GM21381 (cell line): ENCODE measurements at regions not wholly inside any gene's neighbourhood (a gene's known extent, or its start where the extent isn't known, plus 50 kb on each side); places are given as distances from the start of the nearest gene placed in this dataset.

Experiments
- ATAC-seq: cut with Tn5 transposase; IDR thresholded peaks from one replicate; pipeline ENCODE4 v1.9.1; 2021; ENCODE audit warnings: mild to moderate bottlenecking, moderate library complexity; ENCODE audit not compliant: unreplicated experiment

DNA sequence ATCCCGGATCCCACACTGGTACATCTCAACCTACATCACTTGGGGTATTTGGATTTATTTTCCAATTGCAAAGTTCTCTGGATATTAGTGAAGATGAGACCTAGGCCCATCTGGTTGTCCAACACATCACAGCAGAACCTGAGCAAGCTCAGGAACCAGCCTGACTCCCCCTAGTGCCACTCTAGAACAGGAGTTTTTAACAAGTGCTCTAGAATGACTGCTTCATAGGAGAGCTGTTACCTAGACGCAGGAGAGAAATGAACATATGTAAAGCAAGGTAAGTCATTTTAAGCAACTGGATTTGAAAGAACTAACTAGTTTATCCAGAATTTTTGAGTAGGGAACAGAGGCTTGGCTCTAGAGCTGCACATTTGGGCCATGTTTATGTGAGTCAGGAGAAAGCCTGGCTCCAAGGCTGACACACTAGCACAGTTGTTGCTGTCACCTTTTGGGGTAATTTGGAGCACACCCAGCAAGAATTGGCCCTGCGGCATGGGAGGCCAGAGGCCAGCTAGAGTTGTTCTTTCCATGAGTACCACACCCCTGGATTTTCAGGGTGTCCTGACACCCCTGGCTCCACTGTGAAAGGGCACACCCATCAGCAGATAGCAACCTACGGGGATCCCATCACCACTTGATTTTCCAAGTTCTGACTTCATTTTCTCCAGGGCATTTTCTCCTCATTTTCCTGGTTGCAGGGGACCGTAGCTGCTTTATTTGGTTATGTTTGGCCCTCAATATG lies 110.9 kb upstream of the LPAR1 start:
- no peak for ATAC-seq

DNA sequence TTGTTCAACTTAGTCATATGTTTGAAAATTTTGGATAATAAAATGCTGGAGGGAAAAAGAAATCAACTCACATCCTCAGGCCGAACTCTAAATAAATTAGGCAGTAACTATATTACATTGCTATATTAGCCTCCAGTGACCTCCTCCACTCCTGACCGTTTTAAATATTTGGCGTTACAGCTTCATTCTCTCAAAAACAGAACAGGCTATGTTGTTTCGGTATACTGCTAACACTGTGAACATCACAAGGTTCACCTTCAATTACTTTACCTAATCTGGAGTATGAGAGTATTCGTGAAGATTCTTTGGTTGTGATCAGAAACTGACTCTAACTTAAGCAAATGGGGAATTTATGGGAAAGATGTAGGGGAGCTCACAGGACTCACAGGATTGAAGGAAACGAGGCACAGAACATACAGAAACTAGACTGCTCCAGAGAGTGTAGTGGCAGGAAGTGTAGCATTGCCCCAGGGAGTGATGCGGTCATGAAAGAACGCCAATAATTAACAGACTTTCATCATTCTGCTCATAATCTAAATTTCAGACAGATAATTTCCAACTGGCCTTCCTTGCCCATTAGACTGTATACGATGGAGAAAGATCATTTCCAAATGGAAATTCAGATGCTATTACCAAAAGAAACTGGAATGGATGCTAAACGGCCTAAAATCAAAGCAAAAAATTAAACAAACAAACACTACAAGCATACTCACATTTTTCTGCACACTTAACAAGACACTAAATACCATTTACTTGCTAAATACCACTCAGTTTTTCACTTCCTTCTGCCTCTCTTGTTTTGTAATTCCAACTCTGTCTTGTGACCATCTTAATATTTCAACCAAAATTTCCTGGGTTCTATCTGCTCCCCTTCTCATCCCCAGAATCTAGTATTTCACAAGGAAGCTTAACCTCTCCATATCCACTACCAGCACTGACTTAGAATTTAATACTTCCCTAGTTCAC lies 110.1 kb upstream of the LPAR1 start:
- peak; percentile 76 for ATAC-seq

DNA sequence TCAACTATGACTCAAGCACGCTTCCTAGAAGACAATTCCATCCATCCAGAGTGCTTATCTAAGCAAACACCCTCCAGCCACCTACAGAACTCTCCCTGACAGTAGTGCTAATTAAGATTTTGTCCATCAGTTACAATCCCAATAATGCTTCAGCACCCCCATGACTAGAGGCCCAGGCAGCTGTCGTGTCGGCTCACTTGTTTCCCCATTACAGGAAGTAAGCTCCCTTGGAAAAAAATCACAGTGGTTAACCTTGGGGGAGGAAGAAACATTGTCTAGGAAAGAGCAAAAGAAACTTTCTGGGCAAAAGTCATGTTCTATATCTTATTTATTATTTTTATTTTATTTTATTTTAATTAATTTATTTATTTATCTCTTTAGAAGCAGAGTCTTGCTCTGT lies 108.8 kb upstream of the LPAR1 start:
- ATAC-seq: no peak

DNA sequence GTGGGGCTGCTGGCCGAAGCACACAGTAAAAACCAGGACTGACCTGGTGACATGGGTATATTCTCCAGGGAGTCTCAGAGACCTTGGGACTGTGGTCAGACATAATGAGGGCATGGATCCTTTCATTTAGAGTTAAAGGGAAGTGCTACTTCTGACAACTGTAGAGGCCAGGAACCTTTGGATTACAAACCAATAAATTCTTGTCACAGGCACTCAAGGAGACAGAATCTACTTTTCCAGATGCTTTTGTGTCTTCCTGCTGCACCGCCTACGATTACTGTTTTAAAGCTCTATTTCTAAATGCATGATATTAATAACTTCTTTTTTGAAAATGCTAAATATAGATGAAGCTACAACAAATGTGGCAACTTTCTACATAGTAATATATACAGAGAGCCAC lies 106.5 kb upstream of the LPAR1 start:
- no peak for ATAC-seq

DNA sequence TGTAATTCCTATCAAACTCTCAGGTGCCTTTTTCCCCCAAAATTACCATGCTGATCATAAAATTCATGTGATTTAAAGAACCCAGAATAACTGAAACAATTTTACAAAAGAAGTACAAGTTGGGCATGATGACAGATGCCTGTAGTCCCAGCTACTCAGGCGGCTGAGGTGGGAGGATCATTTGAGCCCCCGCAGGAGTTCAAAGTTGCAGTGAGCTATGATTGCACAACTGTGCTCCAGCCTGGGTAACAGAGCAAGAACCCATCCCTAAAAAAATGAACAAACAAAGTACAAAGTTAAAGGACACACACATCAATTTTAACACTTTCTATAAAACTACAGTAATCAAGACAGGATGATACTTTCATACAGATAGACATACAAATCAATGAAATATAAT lies 97.9 kb upstream of the LPAR1 start:
- ATAC-seq: no peak

DNA sequence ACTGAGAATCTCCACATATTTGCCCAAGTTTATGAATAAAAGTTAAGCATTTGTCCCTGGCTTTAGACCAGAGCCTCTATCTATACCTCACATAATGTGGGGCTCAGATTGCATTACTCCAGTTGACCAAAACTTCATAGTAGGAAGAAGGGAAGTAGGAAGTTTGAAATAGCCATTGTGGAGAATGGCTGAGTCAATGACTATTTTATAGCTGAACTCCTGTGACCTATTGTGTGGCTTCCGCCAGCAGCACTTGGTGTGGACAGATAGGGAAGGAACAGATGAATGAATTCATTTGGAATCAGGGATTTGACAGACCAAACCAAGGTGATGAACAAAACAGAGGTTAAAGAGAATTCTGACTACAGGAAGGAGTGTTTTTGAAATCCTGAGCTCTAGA lies 92.9 kb upstream of the LPAR1 start:
- no peak for ATAC-seq

DNA sequence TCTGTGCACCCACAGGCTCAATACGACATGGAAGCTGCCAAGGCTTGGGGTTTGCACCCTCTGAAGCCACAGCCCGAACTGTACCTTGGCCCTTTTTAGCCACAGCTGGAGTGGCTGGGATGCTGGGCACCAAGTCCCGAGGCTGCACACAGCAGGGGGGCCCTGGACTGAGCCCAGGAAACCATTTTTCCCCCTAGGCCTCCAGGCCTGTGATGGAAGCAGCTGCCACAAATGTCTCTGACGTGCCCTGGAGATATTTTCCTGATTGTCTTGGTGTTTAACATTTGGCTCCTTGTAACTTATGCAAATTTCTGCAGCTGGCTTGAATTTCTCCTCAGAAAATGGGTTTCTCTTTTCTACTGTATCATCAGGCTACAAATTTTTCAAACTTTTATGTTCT lies 82.3 kb upstream of the LPAR1 start:
- no peak for ATAC-seq

DNA sequence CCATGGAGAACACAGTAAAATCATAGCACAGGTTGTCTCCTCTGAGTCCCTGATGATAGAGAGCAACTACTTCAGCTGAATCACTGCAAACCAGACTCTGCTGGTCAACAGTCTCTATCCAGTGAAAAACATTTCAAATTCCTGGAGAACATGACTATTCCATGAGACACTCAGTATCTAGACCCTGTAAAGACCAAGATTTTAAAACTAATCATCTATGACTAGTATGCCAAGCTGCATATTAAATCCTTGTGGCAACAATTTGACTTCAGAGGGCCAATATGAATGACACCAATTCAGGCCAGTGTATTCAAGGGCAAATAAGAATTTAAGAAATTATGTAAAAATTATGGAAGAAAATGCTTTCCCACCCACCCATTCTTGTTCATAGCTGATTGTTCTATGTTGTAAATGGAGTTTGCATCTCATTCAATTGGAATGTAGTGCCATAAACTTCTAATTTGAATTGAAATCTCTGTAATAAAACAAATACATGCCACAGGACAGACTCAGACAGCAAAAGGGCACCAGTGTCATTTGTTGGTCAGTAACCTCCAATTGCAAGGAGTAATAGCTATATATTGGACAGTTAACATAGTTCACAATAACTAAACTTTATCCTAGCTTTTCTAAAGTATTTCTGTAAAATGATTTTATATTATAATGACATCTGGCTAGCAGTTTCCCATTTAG lies 80.1 kb upstream of the LPAR1 start:
- no peak for ATAC-seq

DNA sequence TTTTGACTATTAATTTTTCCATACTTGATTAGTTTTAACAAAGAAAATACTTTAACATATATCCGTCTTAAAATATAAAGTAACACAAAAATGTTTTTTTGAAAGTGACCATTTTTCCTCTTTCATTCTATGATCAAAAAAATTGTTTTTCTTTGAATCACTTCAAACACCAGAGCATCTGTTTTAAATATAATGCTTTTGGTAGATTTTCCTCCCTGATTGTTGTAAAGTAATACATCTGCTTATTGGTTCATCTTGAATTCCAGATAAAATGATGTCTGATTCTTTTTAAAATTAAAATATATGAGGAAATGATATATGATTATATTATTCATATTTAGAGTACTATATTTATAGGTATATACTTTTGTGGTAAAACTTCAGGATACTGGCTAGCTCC lies 76.2 kb upstream of the LPAR1 start:
- ATAC-seq: no peak

DNA sequence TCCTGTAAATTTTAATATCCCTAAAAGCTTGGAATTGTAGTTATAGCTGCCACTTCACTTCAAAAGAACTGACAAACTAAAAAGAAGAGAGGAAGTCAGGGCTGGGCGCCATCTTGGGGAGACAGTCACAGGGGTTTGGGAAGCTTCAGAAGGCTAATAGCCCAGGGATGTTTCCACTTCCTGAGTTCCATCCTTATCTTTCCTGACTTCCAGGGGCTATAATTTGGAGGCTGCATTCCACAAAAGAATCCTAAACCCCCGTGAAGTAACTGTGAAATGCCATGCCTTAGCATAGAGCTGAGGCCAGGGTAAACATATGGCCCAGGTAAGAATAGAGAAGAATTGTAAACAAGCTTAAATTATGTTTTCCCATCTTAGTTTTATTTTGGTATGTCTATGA lies 75.4 kb upstream of the LPAR1 start:
- no peak for ATAC-seq

DNA sequence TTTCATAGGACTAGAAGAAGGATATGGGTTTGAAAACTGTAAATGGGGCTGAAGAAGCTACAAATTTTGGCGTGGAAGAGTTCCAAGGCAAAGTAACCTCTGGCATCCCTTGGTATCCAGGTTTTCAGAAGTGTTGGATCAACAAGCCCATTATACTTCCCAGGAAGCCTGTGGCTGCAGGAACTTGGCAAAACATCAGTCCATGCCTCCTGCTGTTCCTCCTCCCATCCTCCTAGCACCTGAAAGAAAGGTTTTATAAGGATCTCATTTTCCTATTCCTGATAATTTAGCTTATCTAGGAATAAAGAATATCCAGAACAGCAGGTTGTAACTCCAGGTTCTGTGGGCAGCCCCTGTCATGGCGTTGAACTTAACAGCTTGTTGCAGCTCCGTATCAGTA lies 72.5 kb upstream of the LPAR1 start:
- no peak for ATAC-seq

DNA sequence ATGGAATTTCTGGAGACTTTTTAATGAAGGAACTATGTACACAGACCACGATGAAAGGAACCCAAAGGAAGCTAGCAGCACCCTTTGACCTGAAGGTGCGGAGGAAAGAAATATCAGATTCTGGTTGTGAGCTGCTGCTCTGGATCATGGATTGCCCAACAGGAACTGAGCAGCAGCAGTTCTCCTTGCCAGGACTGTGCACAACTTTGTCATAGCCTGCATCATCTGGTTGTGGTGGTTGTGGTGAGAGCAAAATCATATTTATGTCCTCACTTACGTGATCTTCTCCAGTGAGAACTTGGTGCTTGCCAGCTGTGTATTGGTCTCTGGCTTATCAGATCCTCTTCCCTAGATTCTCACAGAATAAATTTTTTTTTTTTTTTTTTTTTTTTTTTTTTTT lies 70.7 kb upstream of the LPAR1 start:
- ATAC-seq: no peak

DNA sequence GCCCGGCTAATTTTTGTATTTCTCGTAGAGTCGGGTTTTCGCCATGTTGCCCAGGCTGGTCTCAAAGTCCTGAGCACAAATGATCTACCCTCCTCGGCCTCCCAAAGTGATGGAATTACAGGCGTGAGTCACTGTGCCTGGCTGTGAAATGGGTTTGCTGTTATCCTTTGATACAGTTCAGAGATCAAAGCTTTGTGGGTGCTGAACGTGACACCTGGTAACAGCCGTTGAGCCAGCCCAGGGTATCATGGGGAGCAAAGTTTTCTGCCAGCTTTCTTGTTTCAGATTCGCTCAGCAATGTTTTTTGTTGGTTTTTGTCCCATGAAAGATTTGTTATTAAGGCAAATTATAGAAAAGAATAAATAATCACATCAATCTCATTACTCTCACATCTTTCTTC lies 68.9 kb upstream of the LPAR1 start:
- no peak for ATAC-seq

DNA sequence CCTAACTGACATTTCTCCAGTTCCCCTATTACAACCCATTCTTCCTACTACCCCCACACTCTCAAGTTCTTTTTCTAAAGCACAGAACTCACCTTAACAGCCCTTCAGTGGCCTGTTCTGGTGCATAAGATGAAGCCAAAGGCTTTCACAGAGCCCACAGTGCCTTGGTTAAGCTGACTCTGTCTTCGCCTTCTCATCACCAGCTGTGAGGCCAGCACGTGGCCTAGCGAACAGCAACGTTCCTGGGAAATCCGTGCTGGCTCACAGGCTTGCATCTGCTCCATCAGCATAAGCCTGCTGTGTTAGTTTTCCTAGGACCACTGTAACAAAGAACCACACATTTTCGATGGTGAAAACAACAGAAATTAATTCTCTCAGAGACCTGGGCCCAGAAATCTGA lies 67.9 kb upstream of the LPAR1 start:
- no peak for ATAC-seq

DNA sequence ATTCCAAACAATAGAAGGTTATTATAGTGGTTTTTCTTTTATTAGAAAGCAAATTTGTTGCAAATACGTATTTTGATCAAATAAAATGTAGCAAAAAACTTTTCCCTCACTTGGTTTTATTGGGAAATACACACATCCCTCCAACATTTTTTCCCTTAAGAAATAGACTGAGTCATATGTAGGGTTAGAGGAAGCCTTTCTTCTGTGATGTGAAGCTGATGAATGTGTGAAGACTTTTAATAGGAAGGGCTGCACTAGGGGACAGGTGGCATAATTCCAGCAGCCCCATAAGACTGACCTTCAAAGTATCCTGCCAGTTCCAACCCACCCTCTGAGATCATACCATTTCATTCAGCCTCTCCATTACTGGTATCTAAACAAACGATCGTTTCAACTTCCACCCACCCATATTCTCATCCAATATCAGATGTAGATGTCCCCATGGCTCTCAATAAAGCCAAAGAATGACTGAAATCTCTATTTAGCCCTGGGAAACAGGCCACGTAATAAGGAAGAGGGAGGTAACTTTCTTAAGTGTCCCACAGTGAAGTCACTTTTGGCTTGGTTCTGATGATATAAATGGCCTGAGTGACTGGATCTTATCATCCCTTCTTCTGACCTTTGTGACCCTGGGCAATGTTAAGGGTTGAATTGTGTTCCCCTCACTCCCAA lies 64.7 kb upstream of the LPAR1 start:
- no peak for ATAC-seq

DNA sequence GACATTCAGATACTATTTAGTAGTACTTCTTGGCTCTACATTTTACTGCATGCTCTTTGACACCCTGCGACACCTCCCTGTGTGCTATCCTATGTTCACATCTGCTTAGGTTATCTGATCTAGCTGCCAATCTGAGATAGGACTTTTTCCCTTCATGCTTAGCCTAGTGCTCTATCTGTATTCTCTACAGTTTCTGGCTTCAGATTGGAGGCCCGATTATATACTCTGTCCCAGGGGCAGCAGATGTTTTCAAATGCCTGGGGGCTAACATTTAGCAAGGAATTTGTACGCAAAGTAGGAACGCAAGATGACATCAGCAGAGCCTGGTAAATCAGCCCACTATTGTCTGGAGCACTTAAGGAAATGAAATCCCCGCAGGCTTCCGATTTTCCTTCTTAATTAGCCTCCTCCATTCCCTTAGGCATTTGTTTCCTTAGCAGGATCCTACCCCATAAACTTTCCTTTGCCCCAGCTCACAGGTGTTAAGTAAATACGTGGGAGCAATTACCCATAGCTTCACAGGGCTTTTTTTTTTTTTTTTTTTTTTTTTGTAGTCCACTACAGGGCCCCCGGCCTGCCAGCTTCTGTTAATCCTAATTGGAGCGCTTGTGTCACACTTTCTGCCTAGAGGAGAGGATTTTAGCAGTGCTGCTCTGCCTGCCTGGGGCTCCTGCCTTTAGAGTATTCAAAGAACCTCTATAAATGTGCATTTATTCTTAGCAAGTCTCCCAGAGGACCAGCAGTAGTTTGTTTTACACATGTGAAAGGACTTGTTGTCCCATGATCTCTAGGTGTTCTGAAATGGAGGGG lies 61.1 kb upstream of the LPAR1 start:
- no peak for ATAC-seq

DNA sequence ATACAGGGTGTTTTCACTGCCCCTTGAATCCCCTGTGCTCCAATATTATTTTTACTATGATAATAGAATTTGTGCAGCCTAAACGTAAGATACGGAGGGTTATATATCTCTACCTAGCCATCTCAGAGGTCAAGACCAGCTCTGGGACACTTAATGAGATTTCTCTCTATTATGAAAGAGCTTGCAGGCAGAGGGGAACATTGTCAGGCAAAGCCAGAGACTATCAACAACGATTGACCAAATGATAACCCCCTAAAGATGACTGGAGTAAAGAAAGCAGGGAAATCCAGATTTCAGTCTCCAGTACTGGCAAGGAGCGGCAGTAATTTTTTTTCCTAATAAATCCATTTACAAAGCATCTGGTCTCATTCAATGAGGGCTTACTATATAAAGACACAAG lies 59.8 kb upstream of the LPAR1 start:
- no peak for ATAC-seq

DNA sequence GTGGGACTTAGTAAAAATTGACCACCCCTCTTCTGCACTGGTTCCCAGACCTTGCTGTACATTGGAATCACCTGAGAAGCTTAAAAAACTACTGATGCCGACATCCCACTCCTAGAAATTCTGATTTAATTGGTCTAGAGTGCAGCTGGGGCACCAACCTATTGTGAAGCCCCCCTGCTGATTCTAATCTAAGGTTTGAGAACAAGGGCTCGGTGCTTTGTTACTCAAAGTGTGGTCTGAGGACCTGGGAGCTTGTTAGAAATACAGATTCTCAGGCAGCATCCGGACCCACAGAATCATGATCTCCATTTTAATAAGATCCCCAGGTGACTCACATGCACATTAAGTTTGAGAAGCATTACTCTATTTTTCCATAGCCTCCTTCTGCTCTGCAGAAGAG lies 57.8 kb upstream of the LPAR1 start:
- ATAC-seq: no peak

DNA sequence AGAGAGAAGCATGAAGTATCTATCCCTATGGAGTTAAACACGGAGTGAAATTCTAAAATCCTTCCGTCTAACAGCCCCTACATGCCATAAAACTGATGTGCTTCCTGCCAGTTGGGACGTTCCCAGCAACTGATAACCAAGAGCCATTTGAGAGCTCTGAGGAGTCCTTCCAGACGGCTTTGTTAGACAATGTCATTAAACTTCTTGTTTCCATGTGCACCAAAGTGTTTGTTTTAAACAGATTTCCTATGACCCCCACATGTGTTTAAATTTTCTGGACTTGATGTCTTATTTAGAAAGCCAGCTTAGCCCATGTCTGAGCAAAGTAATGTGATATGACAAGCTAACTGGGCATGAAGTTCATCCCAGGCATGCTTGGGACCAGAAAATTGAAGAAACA lies 57.2 kb upstream of the LPAR1 start:
- no peak for ATAC-seq

DNA sequence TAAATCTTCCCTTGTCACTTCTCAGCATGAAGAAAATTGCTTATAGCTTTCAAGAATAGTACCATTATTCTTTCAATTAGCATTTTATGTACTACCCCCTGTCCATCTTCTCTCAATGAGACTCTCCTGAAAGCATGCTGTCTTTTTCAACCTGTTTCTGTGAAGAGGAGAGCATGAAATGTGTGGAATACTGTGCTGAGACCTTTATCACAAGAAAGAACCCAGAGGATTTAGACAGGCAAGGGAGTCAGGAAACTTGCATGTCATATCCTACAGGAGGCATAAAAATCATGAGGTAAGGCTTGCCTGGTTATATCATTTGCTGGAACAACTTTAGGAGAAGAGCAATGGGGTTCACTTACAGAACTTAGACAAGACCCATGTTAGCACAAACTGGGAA lies 56.7 kb upstream of the LPAR1 start:
- no peak for ATAC-seq
